Thoracic aorta (tissue), 2 donors: ENCODE measurements at regions not wholly inside any gene's neighbourhood (a gene's known extent, or its start where the extent isn't known, plus 50 kb on each side); places are given as distances from the start of the nearest gene placed in this dataset.
"Not testable (repeated sequence)": the region's sequence is repeated elsewhere in the genome, so short reads cannot be mapped to it uniquely, and the experiment has no call there.

Experiments used
- ATAC-seq: fragments of 150-250 bp; one replicate; pipeline ENCODE4 v1.8.0; 2017; ENCODE audit warnings: low read depth; ENCODE audit not compliant: insufficient number of reproducible peaks, low FRiP score
- DNase-seq: peaks from one replicate; pipeline ENCODE4 v3.0.0-alpha.2; 2020; ENCODE audit warnings: low spot score
- H3K27ac ChIP-seq, 2 donors: fragments of 200-600 bp; sonication (generic); 1 replicate in 1 of 2; 2 replicates in 1 of 2; pipeline ENCODE4 v1.5.1; 2016; ENCODE audit warnings: mild to moderate bottlenecking in 2 of 2, moderate library complexity in 2 of 2
- H3K27me3 ChIP-seq: fragments of 200-600 bp; sonication (generic); replicated peaks from 2 replicates; pipeline ENCODE4 v1.6.0; 2016; ENCODE audit warnings: mild to moderate bottlenecking; ENCODE audit not compliant: insufficient read depth
- H3K36me3 ChIP-seq: fragments of 200-600 bp; sonication (generic); one replicate; pipeline ENCODE4 v1.5.1; 2016
- H3K4me1 ChIP-seq, 2 donors: fragments of 200-600 bp; sonication (generic); 1 replicate in 1 of 2; 2 replicates in 1 of 2; pipeline versions ENCODE4 v1.5.1 to v1.6.0; 2016; ENCODE audit warnings: low read depth in 2 of 2, mild to moderate bottlenecking in 1 of 2; ENCODE audit not compliant: control insufficient read depth in 1 of 2
- H3K4me3 ChIP-seq: fragments of 200-600 bp; sonication (generic); 2 replicates; pipeline ENCODE4 v1.5.1; 2016; ENCODE audit warnings: mild to moderate bottlenecking
- H3K9me3 ChIP-seq: fragments of 200-600 bp; sonication (generic); 2 replicates; pipeline ENCODE4 v1.5.1; 2016
- CTCF ChIP-seq: fragments of 200-600 bp; sonication (generic); IDR thresholded peaks from one replicate; pipeline ENCODE4 v1.5.1; 2019; ENCODE audit warnings: antibody characterized with exemption

GRCh38 chr14:37834275-37834674 is 238.8 kb downstream of the TTC6 start:
- no peak for ATAC-seq
- H3K27me3 ChIP-seq, result no peaks in the 10 kb centered on the region
- H3K9me3 ChIP-seq, result peaks cover 12% of the 10 kb centered on the region
- no peaks in the 10 kb centered on the region for H3K4me1 ChIP-seq
- no peak for DNase-seq
- TF ChIP-seq CTCF, result no peak
- H3K4me3 ChIP-seq, result no peak overlapping the region
- H3K27ac ChIP-seq, result no peak overlapping the region
- H3K36me3 ChIP-seq, result no peaks in the 10 kb centered on the region

GRCh38 chr14:37838778-37839177 is 243.3 kb downstream of the TTC6 start:
- H3K27me3 ChIP-seq, H3K27ac ChIP-seq, DNase-seq, H3K4me1 ChIP-seq, H3K36me3 ChIP-seq, H3K9me3 ChIP-seq, H3K4me3 ChIP-seq, ATAC-seq: not testable (repeated sequence)

GRCh38 chr14:37841039-37841438 is 245.6 kb downstream of the TTC6 start:
- ATAC-seq, H3K27ac ChIP-seq, DNase-seq, H3K36me3 ChIP-seq, H3K9me3 ChIP-seq, H3K27me3 ChIP-seq, H3K4me1 ChIP-seq, H3K4me3 ChIP-seq: not testable (repeated sequence)

GRCh38 chr14:37842106-37842505 is 246.7 kb downstream of the TTC6 start:
- ATAC-seq (no peak), DNase-seq (no peak)
- no peak overlapping the region for H3K4me3 ChIP-seq
- no peaks in the 10 kb centered on the region for H3K27me3 ChIP-seq
- no peaks in the 10 kb centered on the region for H3K4me1 ChIP-seq
- TF ChIP-seq CTCF, result no peak
- no peaks in the 10 kb centered on the region for H3K36me3 ChIP-seq
- H3K27ac ChIP-seq, result no peak overlapping the region
- H3K9me3 ChIP-seq, result no peaks in the 10 kb centered on the region

GRCh38 chr14:37843954-37844607 is 248.7 kb downstream of the TTC6 start:
- TF ChIP-seq CTCF, result no peak
- no peaks in the 10 kb centered on the region for H3K9me3 ChIP-seq
- no peak overlapping the region for H3K27ac ChIP-seq
- no peak overlapping the region for H3K4me3 ChIP-seq
- H3K27me3 ChIP-seq, result no peaks in the 10 kb centered on the region
- ATAC-seq, result no peak
- no peaks in the 10 kb centered on the region for H3K4me1 ChIP-seq
- no peak for DNase-seq
- H3K36me3 ChIP-seq, result no peaks in the 10 kb centered on the region

GRCh38 chr14:37844614-37845013 is 249.2 kb downstream of the TTC6 start:
- TF ChIP-seq CTCF, result no peak
- no peak overlapping the region for H3K4me3 ChIP-seq
- no peaks in the 10 kb centered on the region for H3K9me3 ChIP-seq
- no peaks in the 10 kb centered on the region for H3K4me1 ChIP-seq
- H3K27ac ChIP-seq, result no peak overlapping the region
- no peak for DNase-seq
- no peaks in the 10 kb centered on the region for H3K36me3 ChIP-seq
- ATAC-seq, result no peak
- H3K27me3 ChIP-seq, result no peaks in the 10 kb centered on the region
